Stimulated activated CD4-positive, alpha-beta T cell treated with anti-CD3 and anti-CD28 coated beads, TNF-alpha, amount 100 ng/mL, for 4 hours (primary cell): ENCODE measurements at regions not wholly inside any gene's neighbourhood (a gene's known extent, or its start where the extent isn't known, plus 50 kb on each side); places are given as distances from the start of the nearest gene placed in this dataset.
"Not testable (repeated sequence)": the region's sequence is repeated elsewhere in the genome, so short reads cannot be mapped to it uniquely, and the experiment has no call there.

Experiments used
- DNase-seq, 3 experiments: peaks; one replicate each; pipeline ENCODE4 v3.0.0-alpha.2; 2020; ENCODE audit warnings: low read depth in 3 of 3

DNA sequence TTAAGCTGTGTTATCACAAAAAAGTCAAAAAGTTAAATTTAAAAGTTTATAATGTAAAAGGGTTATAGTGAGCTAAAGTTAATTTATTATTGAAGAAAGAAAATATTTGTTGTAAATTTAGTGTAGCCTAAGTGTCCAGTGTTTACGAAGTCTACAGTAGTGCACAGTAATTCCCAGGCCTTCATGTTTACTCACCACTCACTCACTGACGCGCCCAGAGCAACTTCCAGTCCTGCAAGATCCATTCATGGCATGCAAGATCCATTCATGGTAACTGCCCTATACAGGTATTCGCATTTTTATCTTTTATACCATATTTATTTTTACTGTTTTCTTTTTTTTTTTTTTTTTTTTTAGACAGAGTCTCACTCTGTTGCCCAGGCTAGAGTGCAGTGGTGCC lies 69.5 kb downstream of the TPRA1 start:
- DNase-seq, result no peak

GRCh38 chr3:127518456-127519081 lies 72.0 kb downstream of the TPRA1 start:
- DNase-seq, result no peak

DNA sequence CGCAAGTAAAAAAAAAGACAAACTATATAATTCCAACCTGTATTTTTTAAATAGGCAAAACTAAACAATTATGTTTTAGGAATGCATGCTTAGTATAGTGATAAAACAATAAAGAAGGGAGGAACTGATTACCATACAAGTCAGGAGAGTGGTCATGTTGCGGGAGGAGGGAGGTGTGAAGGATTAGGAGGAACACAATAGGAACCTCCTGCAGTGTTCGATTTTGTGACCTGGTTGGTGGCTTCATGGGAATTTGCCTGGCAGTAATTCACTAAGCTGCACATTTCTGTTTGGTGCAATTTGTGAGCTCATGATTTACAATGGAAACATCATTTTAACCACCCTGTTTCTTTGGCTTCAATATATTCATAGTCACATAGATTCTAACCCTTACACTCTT lies 78.3 kb downstream of the TPRA1 start:
- DNase-seq, result no peak

DNA sequence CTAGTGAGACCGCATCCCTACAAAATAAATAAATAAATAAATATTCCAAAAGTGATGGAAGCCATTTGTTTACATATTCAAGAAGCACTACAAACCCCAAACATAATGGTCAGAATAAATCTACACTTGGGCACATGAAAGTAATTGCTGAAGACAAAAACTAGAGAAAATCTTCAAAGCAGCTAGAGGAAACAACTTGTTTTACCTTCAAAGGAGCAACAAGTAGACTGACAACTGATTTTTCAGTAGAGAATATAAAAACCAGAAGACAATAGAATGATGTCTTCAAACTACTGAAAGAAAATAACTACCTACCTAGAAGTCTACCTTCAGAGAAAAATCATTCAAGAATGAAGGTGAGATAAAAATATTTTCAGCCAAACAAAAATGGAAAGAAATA lies 89.4 kb downstream of the TPRA1 start:
- no peak for DNase-seq

GRCh38 chr3:127497676-127498075 lies 92.9 kb downstream of the TPRA1 start:
- no peak for DNase-seq

DNA sequence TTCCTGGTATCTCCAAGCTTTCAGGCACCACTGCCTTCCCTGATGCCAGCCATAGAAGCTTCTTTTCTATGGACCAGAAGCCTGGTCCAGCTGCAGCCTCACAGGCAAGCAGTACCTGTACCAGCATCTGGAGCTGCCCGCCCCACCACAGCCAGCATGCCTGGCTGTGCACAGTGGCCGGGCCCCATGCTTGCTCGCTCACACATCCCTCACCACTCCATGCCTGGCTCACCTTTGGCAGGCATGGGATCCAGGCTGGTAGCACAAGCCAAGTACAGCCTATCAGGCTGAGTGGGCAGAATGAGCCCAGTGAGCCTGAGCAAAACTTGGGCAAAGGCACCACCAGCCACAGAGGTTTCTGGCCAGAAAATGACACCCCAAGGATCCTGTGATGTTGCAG lies 93.4 kb downstream of the TPRA1 start:
- DNase-seq, result no peak

- no peak for DNase-seq
These were observed 94.5 kb downstream of the TPRA1 start for GRCh38 chr3:127495821-127496655.

DNA sequence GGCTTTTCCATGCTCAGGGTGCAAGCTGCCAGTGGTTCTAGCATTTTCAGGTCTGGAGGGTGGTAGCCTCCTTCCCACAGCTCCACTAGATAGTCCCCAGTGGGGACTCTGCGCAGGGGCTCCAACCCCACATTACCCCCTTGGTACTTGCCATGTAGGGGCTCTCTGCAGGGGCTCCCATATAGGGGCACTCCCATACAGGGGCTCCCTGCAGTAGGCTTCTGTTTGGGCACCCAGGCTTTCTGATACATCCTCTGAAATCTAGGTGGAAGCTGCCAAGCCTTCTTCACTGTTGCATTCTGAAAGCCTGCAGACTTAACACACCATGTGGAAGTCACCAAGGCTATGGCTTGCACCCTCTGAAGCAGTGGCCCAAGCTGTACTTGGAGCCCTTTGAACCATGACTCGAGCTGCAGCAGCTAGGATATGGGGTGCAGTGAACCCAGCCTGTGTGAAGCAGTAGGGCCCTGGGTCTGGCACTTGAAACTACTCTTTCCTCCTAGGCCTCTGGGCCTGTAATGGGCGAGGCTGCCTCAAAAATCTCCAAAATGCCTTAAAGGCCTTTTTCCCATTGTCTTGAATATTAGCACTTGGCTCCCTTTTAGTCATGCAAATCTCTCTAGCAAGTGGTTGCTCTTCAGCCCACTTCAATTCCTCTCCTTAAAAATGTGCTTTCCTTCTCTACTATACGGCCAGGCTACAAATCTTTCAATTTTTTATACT lies 96.4 kb downstream of the TPRA1 start:
- no peak for DNase-seq

GRCh38 chr3:127492426-127492825 lies 98.1 kb downstream of the TPRA1 start:
- no peak for DNase-seq

DNA sequence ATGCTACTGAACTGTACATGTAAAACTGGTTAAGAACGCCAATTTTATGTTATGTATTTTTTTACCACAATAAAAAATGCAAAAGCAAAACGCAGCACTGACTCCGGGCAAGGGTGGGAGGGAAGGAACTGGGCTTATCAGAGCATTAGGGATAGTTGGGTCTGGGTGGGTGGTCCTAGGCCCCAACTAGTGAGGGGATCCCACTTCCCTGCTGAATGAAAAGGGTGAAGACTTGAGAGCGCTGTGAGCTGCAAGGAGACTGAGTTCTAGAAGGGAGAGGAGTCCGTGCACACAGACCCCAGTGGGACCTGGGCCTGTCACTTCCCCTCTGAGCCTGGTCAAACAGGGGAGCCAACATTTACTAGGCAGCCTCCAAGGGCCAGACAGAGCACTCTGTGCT lies 98.6 kb downstream of the TPRA1 start:
- DNase-seq, result no peak

DNA sequence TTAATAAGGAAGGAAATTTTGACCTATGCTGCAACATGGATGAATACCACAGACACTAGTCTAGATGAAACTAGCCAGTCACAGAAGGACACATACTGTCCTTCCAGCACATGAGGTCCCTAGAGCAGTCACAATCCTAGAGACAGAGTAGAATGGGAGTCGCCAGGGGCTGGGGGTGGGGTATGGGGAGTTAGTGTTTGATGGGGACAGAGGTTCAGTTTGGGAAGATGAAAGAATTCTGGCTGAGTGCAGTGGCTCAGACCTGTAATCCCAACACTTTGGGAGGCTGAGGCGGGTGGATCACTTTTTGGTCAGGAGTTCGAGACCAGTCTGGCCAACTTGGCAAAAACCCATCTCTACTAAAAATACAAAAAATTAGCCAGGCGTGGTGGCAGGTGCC lies 99.2 kb downstream of the TPRA1 start:
- no peak for DNase-seq

- not testable (repeated sequence) for DNase-seq
These were observed 99.6 kb downstream of the TPRA1 start for GRCh38 chr3:127491024-127491305.

GRCh38 chr3:127490271-127491023 lies 100.1 kb downstream of the TPRA1 start:
- DNase-seq, result no peak

- no peak for DNase-seq
These were observed 101.2 kb downstream of the TPRA1 start for GRCh38 chr3:127489357-127489756.

- DNase-seq, result no peak
These were observed 101.8 kb downstream of the TPRA1 start for GRCh38 chr3:127488740-127489139.

DNA sequence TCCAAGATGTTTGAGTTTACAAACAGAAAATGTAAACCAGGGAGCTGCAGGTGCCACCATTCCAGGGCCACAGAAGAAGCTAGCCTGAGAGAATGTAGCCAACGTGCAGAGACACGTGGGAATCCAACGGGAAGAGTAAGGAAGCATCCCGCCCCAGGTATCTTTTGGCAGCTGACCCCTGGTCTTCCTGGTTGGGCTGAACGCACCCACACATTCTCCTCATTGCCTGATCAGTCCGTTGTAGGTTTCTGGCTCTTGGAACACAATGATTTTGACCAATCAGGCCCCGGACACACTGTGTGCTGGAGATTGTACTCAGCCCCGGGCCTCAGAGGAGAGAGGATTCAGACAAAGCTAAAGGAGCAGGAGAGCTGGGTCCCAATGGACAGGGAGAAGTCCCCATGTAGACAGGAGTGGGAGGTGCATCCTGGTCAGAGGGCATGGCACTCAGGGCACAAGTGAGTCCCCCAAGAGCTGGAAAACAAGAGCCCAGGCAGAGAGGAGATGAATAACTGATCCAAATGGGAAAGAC lies 102.3 kb downstream of the TPRA1 start:
- no peak for DNase-seq

DNA sequence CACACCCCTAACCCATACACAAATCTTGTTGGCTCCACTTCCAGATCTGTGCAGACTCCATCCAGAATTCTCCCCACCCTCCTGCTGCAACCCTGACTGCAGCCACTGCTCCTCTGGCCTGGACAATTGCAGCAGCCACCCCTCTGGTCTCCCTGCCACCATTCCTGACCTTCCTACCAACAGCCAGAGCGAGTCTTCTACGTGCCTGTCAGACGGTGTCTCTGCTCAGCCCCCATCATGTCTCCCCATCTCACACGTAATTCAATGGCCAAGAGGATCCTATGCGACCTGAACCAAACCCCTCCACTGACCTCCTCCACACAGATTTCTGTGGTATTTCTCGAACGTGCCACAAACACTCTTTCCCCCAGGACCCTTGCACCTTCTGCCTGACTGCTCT lies 103.3 kb downstream of the TPRA1 start:
- no peak for DNase-seq

- DNase-seq, result no peak
These were observed 104.1 kb downstream of the TPRA1 start for GRCh38 chr3:127486321-127486944.

DNA sequence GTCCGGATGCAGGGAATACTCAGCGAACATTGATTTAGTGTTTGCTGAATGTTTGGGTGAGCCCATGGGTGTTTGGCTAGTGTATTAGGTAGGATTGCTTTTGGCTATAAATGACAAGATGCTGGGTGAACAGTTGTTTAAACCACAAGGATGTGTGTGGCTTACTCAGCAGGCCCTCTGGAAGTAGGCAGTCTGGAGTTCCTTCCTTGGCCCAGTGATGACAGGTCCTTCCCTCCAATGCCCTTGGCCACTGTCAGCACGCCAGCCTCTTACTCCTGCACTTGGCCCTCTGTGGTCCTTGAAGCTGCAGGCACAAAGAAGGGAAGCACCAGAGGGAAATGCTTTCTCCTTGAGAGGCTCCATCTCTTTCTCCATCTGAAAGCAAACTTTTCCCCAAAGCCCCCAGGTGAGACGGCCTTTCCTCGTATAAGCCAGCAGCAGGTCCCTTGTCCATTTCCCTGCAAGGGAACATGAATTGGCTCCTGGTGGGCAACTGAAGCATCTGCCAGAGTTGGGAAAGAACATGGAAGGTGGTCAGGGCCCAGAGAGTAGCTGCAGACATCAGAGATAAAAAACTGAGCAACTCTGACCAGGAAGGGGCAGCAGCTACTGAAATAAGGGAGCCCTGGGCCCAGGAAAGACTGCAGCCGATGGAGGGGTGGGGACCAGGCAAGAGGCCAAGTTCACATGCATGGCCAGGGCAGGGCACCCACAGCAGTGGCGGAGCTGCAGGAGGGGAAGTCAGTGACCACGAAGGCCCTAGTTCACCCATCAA lies 105.0 kb downstream of the TPRA1 start:
- DNase-seq, result no peak

- DNase-seq, result no peak
These were observed 105.7 kb downstream of the TPRA1 start for GRCh38 chr3:127484601-127485388.
